Right lobe of liver (tissue), 4 donors: ENCODE measurements at regions not wholly inside any gene's neighbourhood (a gene's known extent, or its start where the extent isn't known, plus 50 kb on each side); places are given as distances from the start of the nearest gene placed in this dataset.

Experiments
- POLR2A ChIP-seq: fragments of 450-650 bp; IDR thresholded peaks from one replicate; pipeline ENCODE4 v1.6.1; 2017; ENCODE audit warnings: antibody characterized with exemption, mild to moderate bottlenecking
- TF ChIP-seq, protein P1 (sequence below), 4 donors: fragments of 200-600 bp in 3 of 4; fragments of 450-650 bp in 1 of 4; IDR thresholded peaks; one replicate each; pipeline versions ENCODE4 v1.5.1 to v1.8.0; 2016 to 2022; ENCODE audit warnings: antibody characterized with exemption in 4 of 4, mild to moderate bottlenecking in 2 of 4
- donor health status: DM: no; HTN: no; CAD: no.
- donor health status: DM: no; HTN: no; CAD: no.
- donor health status: DM: no; HTN: yes; CAD: no.

DNA sequence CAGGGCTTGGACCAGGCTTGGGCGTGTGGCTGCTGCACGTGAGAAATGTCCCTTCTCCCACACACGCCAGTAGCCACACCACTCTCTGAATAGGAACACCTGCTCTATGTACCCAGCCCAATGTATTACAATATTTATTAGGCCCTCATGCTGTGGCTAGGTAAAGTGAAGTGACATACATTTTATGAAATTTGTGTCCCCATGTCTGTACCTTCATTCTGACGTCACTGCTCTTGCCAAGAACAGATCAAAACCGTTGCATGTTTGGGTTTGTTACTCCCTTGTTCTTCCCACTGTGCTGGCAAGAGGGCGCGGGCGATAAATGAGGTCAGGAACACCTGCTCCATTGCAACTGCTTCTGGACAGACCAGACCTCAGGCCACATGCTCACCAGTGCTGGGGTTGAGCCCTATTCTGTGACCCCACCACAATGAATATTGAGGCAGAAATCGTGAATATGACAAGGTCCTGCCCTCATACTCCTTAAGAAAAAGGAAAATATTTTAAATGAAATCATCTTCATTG, 436.4 kb upstream of the SALL3 start:
- TF ChIP-seq, protein P1, sequence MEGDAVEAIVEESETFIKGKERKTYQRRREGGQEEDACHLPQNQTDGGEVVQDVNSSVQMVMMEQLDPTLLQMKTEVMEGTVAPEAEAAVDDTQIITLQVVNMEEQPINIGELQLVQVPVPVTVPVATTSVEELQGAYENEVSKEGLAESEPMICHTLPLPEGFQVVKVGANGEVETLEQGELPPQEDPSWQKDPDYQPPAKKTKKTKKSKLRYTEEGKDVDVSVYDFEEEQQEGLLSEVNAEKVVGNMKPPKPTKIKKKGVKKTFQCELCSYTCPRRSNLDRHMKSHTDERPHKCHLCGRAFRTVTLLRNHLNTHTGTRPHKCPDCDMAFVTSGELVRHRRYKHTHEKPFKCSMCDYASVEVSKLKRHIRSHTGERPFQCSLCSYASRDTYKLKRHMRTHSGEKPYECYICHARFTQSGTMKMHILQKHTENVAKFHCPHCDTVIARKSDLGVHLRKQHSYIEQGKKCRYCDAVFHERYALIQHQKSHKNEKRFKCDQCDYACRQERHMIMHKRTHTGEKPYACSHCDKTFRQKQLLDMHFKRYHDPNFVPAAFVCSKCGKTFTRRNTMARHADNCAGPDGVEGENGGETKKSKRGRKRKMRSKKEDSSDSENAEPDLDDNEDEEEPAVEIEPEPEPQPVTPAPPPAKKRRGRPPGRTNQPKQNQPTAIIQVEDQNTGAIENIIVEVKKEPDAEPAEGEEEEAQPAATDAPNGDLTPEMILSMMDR (IDR thresholded peaks at IDR 0.05): no peak
- no peak for TF ChIP-seq POLR2A
